D721Med (cell line): ENCODE measurements at regions not wholly inside any gene's neighbourhood (a gene's known extent, or its start where the extent isn't known, plus 50 kb on each side); places are given as distances from the start of the nearest gene placed in this dataset.

Source experiments
- DNase-seq: peaks from one replicate; pipeline ENCODE4 v3.0.0; 2011; ENCODE audit warnings: low spot score; ENCODE audit not compliant: insufficient read length
- FAIRE-seq: peaks from 2 replicates; lab custom pipeline; 2011; peaks lifted over from hg19 to GRCh38; lab: Jason Lieb, UNC
- TF ChIP-seq, protein P1 (sequence below): IDR thresholded peaks from 2 replicates; pipeline ENCODE4 v1.5.1; 2012; ENCODE audit warnings: mild to moderate bottlenecking, control low read depth; ENCODE audit not compliant: insufficient read depth; ENCODE audit errors: missing control alignments

DNA sequence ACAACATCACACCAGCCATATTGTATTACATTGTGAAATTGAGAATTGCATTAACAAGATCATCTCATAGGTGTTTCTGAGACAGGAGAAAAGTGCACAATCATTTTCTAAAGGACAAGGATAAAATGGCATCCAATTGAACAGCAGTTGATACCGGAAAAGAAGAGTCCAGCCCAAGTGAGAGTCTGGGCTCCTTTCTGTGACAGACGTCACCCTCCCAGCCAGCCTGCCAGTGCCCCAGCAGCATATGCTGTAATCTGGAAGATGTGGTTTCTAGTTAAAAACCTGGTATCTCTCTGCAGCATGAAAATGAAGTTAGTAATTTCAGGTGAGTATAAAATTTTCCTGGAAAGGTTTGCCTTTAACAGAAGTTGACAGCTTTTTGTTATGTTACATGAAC lies 1531.7 kb upstream of the PIK3C3 start:
- TF ChIP-seq, protein P1, sequence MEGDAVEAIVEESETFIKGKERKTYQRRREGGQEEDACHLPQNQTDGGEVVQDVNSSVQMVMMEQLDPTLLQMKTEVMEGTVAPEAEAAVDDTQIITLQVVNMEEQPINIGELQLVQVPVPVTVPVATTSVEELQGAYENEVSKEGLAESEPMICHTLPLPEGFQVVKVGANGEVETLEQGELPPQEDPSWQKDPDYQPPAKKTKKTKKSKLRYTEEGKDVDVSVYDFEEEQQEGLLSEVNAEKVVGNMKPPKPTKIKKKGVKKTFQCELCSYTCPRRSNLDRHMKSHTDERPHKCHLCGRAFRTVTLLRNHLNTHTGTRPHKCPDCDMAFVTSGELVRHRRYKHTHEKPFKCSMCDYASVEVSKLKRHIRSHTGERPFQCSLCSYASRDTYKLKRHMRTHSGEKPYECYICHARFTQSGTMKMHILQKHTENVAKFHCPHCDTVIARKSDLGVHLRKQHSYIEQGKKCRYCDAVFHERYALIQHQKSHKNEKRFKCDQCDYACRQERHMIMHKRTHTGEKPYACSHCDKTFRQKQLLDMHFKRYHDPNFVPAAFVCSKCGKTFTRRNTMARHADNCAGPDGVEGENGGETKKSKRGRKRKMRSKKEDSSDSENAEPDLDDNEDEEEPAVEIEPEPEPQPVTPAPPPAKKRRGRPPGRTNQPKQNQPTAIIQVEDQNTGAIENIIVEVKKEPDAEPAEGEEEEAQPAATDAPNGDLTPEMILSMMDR: no peak
- no peak for DNase-seq
- no peak for FAIRE-seq

DNA sequence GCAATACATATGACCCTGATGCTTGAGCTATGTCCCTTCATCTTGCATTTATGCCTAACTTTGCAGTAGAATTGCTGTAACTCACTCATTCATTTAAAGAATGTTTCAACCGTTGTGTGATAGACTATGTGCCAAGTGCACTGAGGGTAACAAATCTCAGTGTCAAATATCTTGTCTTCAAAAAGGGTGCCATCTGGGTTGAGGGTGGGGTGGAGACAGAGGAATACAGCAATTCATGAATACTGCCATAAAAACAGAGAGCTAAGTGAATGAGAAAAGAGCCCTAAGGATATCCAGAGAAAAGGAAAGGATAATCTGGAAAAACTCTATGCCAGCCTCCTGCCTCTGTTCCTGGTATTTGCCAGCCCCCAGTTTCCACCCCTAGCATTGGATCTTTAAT lies 1534.4 kb upstream of the PIK3C3 start:
- peak; percentile 29 for FAIRE-seq
- no peak for DNase-seq
- TF ChIP-seq, protein P1: no peak

DNA sequence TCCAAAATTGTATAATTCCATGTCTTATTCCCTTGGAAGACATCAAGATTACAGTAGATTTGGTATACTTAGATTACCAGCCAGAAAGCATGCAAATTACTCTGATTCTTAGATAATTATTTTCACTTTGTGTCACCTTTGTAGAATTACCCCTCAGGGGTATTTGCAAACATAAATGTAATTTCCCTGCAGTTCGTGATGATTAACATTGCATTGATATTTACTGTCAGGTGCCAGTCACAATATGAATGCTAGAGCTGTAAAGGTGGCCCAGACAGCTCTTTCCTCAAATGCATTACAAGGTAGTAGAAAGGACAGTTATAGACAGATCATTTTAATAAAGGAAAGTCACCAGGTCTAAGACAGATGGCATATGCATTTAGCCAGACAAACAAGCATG lies 1537.5 kb upstream of the PIK3C3 start:
- FAIRE-seq: no peak
- no peak for DNase-seq
- TF ChIP-seq, protein P1: no peak

DNA sequence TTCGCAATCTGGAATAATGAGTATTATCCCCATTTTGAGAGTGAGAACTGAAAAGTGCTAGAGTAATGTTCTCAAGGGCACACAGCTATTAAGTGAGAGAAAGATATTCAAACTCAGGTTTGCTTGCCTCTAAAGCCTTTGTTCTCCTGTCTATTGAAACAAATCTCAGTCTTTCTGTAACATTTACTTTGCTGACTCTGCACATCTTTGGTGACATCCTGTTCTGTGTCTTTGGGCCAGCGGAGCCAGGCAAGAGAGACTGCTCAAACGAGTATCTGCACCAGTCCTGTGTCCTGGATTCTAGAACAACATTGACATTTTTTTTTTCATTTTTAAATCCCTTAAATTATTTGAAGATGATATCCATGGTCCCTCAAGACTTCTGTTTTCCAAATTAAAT lies 1539.2 kb upstream of the PIK3C3 start:
- TF ChIP-seq, protein P1: no peak
- no peak for FAIRE-seq
- DNase-seq: no peak

DNA sequence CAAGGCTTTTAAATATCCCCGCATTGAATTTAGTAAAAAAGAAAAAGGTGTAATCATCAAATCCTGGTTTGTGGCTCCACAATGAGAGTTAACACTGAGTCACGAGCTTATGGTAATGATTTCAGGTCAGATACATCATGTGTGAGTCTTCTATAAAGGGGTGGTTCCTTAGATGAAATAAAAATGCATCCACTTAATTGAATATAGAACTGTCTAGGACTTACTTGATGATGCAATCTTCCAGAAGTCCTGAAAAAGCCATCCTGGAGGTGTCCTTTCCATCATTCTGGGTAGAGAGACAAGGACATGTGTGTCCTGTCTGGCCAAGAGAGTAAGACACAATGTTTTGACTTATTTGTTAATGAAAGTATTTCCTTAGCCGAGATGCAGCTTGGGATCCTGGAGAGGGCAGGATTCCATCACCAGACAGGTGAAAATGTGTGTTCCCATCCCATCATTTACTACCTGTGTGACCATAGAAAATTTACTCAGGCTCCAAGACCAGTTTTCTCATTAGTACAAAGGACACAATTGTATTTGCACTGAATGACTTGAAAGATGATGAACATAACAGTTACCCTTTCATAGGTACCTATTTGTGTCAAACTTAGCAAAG lies 1539.8 kb upstream of the PIK3C3 start:
- FAIRE-seq (peak; percentile 38), DNase-seq (no peak)
- TF ChIP-seq, protein P1: no peak

DNA sequence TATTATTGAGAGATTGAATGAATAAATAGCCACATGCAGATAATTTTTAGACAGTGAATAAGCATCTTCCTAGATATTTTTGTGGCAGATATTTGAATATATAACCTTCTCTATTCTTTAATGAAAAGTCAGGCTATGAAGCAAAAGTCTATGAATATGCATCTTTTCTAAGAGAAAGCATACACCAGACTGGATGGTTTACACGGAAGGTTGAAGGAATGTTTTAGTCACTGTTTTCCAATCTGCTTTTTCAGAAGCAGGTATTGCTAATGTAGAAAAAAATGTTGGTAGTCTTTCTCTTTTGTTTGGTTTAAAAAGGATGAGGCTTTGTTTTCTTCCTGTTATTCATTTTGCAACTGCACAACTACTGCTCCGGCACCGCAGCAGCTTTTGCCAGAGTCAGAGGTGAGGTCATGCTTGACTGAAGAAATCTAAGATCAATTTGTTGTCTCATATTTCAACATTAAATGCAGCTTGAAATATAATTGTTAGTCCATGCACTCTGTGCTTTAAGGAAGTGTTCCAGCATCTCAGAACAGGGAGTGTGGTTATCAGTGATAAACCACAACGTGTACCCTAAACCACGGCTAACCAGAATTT lies 1540.8 kb upstream of the PIK3C3 start:
- FAIRE-seq (peak; percentile 56), DNase-seq (no peak)
- TF ChIP-seq, protein P1: no peak

DNA sequence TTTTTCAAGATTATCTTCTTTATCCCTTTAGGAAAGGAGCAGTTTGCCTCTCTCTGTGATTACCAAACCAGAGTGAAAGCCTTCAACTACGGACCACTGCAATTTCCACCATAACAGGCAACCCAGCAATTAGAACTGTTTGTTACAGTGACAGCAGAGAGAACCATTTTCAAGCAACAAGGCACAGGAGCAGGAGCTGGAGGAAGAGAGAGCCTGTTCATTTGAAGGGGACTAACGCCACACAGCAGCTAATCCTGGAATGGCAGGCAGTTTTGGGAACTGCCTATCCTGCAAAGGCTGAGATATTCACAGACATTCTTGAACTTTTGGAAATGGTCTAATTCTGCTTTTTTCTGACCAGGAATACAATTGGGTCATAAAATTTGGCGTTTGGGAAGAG lies 1541.9 kb upstream of the PIK3C3 start:
- peak; percentile 88 for FAIRE-seq
- TF ChIP-seq, protein P1: peak; percentile 78

More for the DNA sequence above, 1541.9 kb upstream of the PIK3C3 start:
- DNase-seq: no peak
